ENCODE measurements at regions not wholly inside any gene's neighbourhood (a gene's known extent, or its start where the extent isn't known, plus 50 kb on each side); places are given as distances from the start of the nearest gene placed in this dataset.

- ATAC-seq (no peak), DNase-seq (no peak)
- intact Hi-C loops (cut with DNase I): no loop called here
- H3K27ac ChIP-seq: no peak overlapping the region
- peaks cover 0 to under 1% (median 0%) of the 10 kb centered on the region in 3 donors for H3K27me3 ChIP-seq (ENCODE audit: insufficient read depth in 3 of 3, low read length in 2 of 3)
- no peak overlapping the region for H3K4me3 ChIP-seq
- WGBS, 3 donors: 85 to 90% (median 86%) methylated on average over 1 of the region's 1 CpG
- TF ChIP-seq CTCF (IDR thresholded peaks at IDR 0.05): no peak
- no peaks in the 10 kb centered on the region for H3K36me3 ChIP-seq (ENCODE audit: insufficient read depth in 1 of 2, low read depth in 1 of 2)
- peaks cover 2% of the 10 kb centered on the region for H3K9me3 ChIP-seq
- H3K4me1 ChIP-seq: no peaks in the 10 kb centered on the region
These were observed 80.0 kb upstream of the HTATIP2 start for GRCh38 chr11:20283475-20283874.

- no peak for TF ChIP-seq CTCF (IDR thresholded peaks at IDR 0.05)
- H3K36me3 ChIP-seq (ENCODE audit: insufficient read depth in 1 of 2, low read depth in 1 of 2): no peaks in the 10 kb centered on the region
- intact Hi-C loops (cut with DNase I): no loop called here
- DNase-seq: no peak
- no peaks in the 10 kb centered on the region for H3K9me3 ChIP-seq
- 35 to 63% (median 40%) methylated on average over 5 of the region's 5 CpGs for WGBS, 3 donors
- H3K27me3 ChIP-seq (ENCODE audit: insufficient read depth in 3 of 3, low read length in 2 of 3): peaks cover 0 to 2% (median 0%) of the 10 kb centered on the region in 3 donors
- no peaks in the 10 kb centered on the region for H3K4me1 ChIP-seq
- H3K4me3 ChIP-seq: no peak overlapping the region
- no peak for ATAC-seq
- no peak overlapping the region for H3K27ac ChIP-seq
These were observed 84.8 kb upstream of the HTATIP2 start for GRCh38 chr11:20278727-20279126.

- Histone ChIP-seq H3K27me3 (ENCODE audit: insufficient read depth in 3 of 3, low read length in 2 of 3) (peaks cover 0 to 2% (median 0%) of the 10 kb centered on the region in 3 donors), H3K36me3 (ENCODE audit: insufficient read depth in 1 of 2, low read depth in 1 of 2) (no peaks in the 10 kb centered on the region), H3K9me3 (no peaks in the 10 kb centered on the region), H3K4me1 (no peaks in the 10 kb centered on the region), H3K4me3 (no peak overlapping the region), H3K27ac (no peak overlapping the region)
- TF ChIP-seq CTCF (IDR thresholded peaks at IDR 0.05): no peak
- intact Hi-C loops (cut with DNase I): no loop called here
- 49 to 67% (median 53%) methylated on average over 14 of the region's 14 CpGs for WGBS, 3 donors
- no peak for ATAC-seq
- no peak for DNase-seq
These were observed 86.5 kb upstream of the HTATIP2 start for GRCh38 chr11:20277014-20277413.

- Histone ChIP-seq H3K9me3 (no peaks in the 10 kb centered on the region), H3K4me1 (no peaks in the 10 kb centered on the region), H3K27ac (no peak overlapping the region), H3K27me3 (ENCODE audit: insufficient read depth in 3 of 3, low read length in 2 of 3) (peaks cover 0 to 2% (median 0%) of the 10 kb centered on the region in 3 donors), H3K36me3 (ENCODE audit: insufficient read depth in 1 of 2, low read depth in 1 of 2) (no peaks in the 10 kb centered on the region), H3K4me3 (no peak overlapping the region)
- no peak for DNase-seq
- 35 to 52% (median 41%) methylated on average over 15 of the region's 15 CpGs for WGBS, 3 donors
- intact Hi-C loops (cut with DNase I): no loop called here
- TF ChIP-seq CTCF (IDR thresholded peaks at IDR 0.05): no peak
- ATAC-seq: no peak
These were observed 87.2 kb upstream of the HTATIP2 start for GRCh38 chr11:20275987-20276965.
